GM21447 (cell line): ENCODE measurements at regions not wholly inside any gene's neighbourhood (a gene's known extent, or its start where the extent isn't known, plus 50 kb on each side); places are given as distances from the start of the nearest gene placed in this dataset.
A peak's percentile ranks its signal among the peaks of the same experiment; 100 is the strongest.

Source experiments
- ATAC-seq: cut with Tn5 transposase; IDR thresholded peaks from one replicate; pipeline ENCODE4 v1.9.1; 2021; ENCODE audit not compliant: unreplicated experiment

DNA sequence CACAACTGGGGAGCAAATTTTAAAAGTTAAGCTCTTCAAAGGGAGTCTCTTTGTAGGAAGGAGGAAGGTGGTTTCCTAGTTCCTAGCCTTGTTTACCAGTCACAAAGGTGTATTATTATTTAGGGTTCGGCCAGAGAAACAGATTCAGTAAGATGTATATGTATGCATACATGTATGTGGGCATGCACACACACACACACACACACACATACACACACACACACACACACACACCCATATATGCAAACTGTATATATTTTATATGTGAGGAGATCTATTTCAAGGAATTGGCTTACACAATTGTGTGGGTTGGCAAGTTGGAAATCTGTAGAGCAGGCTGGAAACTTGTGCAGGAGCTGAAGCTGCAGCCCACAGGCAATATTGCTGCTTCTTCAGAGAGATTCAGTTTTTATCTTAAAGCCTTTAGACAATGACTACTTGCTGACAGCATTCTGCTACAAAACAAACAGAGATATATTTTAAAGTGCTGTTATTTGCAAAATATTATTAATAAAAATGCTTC is 75.3 kb upstream of the DNAH5 start:
- no peak for ATAC-seq

DNA sequence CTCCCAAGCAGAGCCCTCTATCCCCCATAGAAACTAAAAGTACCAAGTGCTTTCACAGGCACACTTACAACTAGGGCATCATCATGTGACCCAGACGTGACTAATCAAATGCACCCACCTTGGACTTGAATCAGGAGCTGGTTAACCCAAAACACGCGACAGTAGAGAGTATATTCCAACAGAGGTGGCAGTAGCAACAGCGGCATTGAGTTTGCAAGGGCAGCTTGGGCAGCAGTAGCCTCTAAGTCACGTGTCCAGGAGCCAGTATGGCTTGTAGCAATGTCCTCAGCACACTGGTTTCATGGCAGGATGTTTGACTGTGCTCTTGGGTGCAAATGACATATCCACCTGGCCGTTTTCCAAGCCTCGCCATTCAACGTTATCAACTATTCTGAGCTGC is 73.4 kb upstream of the DNAH5 start:
- no peak for ATAC-seq

DNA sequence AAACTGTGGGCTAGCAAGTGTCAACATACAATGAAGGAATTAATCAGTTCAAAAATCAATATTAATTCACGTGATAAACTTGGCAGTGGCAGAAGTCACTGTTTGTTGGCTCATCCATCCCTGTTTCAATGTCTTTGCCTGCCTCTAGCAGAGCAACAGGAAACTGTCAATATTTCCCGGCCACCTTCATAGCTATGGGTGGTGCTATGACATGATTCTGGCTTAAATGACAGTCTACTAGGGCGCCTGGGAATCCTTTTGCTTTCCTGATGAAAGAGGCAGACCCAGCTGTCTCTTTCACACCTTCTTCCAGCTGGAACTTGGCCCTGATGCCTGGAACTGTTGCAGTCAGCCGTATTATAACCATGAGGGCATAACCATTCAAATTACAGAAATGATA is 72.1 kb upstream of the DNAH5 start:
- ATAC-seq = no peak

DNA sequence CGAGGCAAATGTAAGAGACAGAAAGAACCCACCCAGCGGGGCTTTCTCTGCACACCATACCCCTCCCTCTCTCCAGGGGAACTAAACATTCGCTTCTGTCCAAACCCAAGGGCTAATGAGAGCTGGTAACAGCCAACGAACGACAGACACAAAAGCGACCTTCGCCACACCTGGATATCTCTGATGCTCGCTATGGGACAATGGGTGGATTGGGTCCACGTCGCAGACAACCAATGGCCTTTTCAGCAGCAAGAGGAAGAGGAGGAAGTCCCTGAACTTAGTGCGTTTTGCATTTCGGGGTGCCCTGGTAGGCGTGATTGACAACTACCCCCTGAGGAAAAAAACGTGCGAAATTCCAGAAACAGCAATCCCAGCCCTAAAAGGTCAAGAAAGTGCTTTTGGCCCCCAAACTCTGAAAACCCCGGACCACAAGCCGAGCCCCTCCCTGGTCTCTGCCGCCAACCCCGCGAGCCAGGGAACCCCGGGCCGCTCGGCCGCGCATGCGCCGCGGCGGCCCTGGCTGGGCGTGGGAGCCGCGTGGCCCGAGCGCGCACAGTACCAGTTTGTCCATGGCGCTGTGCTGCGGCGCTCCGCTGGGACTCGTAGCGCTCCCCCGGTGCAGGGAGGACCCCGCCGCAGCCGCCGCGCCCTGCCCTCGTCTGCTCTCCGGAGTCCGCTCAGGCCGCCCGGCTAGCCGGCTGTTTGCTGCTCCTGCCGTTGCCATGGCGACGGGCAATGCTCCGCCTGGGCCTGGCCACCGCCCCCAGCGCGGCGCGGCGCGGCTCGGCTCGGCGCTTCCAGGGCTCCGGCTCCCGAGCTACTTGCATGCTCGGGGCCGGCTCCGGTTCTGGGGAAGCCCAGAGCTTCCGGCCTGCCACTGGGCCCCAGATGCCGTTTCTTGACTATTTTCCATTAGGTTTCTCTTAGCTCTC is 66.9 kb upstream of the DNAH5 start:
- ATAC-seq = peak; percentile 86

DNA sequence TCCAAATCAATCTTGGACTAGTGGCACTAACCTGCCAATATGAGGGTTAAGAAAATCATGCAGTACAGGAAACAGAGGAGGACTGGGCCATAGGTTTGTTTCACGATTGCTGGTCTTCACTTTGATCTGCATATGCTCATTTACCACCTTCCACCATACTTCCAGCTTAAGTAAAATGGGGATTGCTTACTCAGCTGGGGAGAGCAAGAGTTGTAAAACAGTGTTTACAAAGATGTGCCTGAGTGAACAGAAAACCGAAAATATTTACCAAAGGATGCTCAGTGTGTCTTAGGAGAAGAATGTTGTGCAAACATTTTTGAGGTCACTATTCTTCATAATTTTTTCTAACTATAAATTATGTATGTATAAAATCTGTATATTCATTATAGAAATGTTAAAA is 65.1 kb upstream of the DNAH5 start:
- no peak for ATAC-seq

DNA sequence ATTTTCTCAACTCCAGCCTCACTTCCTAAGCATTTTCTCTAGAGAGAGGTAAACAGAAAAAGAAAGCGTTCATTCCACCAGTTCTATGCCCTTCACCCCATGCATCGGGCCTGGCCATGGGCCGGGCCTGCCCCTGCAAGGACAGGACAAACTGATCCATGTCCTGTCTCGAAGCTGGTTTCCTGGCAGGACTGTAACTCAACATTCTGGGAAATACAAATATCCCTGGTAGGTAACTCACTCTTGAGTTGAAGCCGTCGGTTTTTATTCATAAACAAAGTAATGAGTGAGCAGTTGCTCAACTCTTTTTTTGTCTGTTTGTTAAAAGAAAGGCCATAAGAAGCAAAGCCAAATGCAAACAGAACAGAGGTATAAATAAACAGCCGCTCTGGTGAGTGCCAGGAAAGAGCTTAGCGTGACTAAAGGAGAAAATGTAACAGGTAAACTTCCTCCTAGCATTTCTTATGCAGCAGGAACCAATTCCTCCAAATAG is 64.4 kb upstream of the DNAH5 start:
- ATAC-seq = no peak

DNA sequence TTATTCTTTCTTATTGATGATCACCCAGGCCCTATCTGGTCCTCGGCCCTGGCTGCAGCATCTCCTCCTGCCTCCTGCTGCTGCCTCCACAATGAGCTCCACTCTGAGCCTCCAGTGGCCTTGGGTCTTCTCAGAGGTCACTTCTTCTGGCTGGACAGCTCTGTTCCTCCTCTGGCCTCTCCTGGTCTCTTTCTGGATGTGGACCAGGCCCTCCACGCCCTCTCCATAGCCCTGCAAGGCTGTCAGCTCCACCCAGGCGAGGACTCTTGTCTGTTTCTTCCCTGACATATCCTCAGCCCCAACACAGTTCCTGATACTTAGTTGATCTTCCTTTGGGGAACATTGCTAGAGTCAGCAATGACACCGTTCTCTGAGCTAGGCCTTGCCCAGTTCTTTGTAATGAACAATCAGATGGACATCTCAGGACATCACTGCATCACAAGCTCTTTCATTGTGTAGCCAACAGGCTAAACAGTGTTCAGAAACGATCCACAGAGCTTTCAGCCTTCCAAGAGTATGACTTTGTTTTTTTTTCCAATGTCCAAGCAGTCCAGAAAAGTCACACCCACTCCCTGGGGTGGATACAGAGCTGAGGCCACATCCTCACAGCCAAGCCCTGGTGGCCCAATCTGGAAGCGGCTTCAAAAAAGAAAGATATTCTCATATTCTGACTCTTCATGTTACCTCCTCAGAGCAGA is 62.5 kb upstream of the DNAH5 start:
- ATAC-seq = no peak

DNA sequence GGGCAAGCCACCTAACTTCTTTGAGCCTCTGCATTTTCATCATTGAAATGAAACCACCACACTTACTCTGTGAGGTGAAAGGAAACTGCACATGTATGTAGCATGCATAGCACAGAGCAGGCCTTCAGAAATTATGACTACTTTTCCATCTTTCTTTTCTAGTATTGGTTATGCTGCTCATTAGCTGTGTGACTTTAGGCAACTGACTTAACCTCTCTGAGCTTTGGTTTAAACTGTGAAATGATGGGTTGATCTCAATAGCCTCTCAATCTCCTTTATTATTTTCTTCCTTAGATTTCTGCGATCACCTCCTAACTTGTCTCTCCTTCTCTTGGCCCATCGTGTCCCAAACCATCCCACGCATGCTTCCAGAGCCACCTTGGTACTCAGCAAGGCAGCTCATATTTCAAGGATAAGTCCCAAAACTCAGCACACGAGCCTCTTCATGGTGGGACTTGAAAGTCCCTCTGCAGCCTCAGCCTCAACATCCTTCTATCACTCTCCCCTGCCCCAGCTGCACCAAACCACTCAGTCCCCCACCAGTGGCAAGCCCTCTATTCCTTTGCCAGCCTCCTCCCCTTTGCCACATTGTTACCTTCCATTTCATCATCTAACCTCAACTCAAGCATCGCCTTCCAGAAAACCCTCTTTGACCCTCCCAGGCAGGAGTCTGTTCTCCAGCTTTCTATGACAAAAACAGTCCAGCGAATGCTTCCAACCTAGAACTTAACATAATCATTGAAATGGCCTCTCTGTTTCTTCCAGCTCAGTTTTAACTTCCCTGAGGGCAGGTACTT is 60.3 kb upstream of the DNAH5 start:
- ATAC-seq = no peak

DNA sequence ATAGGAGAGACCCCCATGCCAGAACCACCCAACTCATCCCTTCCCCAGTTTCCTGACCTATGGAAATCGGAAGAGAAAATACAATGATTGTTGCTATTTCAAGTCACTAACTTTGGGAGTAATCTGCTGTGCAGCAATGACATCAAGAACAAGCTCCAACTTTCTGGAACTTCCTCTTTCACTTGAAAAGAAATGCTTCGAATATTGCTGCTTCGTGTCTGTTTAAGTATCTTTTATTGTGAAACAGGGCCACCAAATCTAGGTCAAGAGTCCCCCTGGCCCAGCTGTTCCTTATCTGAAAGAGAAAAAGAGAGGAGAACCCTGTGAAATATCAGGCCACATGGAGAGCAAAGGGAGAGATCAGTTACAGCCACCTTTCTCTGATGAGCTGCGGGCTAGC is 59.4 kb upstream of the DNAH5 start:
- ATAC-seq = no peak

DNA sequence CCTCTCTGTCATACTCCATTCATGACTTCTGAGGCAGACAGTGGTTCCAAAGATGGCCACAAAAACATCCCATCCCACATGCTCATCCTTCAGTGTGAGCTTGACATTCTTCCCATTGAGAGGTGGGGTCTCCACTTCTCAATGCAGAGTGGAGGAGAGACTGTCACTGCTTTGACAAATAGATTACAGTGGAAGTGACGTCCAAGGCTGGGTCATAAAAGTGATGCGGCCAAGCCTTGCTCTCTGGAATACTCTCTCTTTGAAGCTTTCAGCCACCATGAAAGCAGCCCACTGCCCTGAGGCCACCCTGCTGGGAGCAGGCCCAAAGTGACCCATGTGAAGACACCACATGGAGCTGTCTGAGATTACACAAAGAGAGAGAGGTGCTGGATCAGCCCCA is 59.0 kb upstream of the DNAH5 start:
- ATAC-seq = no peak

DNA sequence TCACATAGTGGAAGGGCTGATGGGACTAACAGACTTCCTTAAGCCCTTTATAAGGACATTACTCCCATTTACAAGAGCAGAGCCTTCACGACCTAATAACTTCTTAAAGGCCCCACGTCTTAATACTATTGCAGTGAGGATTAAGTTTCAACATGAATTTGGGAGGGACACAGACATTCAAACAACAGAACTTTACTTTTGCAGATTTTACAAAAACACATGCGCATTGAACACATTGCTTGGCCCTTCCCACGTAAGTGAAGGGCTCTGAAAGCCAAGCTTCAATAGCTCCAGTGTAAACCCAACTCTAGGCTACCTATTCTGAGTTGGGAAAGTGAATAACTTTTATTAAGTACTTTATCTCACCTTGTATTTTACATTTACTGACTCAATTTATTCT is 53.8 kb upstream of the DNAH5 start:
- ATAC-seq = no peak

DNA sequence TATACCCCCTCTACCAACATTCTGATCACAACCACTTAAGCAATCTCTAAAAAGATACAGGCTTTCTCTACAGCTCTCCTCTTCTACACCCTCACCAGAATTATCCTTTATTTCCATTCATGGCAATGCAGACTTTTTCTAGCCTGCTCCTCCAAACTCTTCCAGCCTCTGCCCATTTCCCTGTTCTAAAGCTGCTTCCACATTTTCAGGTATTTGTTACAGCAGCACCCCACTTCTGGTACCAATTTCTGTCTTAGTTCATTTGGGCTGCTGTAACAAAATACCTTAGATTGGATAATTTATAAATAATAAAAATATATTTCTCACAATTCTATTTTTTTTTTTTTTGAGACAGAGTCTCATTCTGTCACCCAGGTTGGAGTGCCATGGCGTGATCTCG is 53.0 kb upstream of the DNAH5 start:
- no peak for ATAC-seq

DNA sequence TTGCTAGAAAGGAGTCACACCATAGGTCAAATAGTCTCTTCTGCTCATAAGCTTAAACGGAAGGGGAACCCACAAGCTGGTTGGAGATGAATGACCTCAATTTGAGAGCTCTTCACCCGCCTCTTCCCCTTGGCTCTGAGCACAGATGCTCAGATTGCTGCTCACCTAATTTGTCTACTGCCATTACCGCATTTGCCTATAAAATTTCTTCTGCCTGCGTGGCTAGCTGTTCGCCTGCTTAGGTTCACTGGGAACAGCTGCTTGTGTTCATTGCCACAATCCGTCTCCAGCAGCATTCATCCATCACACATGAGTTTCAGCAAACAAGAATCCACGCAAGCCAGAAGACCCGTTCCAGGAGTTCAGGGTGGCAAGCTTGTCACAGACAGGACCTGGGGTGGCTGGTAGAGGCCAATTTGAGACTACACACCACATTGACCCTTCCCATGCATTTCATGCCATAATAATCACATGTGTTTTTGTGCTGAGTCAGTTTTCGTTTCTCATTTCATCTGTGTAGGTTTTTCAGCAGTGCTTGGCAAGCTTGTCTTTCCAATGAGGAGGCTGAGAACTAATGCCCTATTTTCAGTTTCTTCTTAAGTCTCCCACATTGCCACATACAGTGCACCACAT is 50.2 kb upstream of the DNAH5 start:
- ATAC-seq = no peak
